ENCODE measurements at regions not wholly inside any gene's neighbourhood (a gene's known extent, or its start where the extent isn't known, plus 50 kb on each side); places are given as distances from the start of the nearest gene placed in this dataset.

GRCh38 chr4:159041054-159042034 is 61.5 kb upstream of the RAPGEF2 start:
- H3K4me3 ChIP-seq (ENCODE audit: low read depth, low read length) = no peak overlapping the region
- no peak for DNase-seq (ENCODE audit: low read depth)
- in situ Hi-C loops (cut with HindIII; ENCODE audit: low sequenced_read_pairs) = no loop called here
- TF ChIP-seq CTCF (IDR thresholded peaks at IDR 0.05; ENCODE audit: low read depth, low read length, missing control alignments) = no peak

GRCh38 chr4:159042097-159042605 is 60.7 kb upstream of the RAPGEF2 start:
- in situ Hi-C loops (cut with HindIII; ENCODE audit: low sequenced_read_pairs) = no loop called here
- no peak for TF ChIP-seq CTCF (IDR thresholded peaks at IDR 0.05; ENCODE audit: low read depth, low read length, missing control alignments)
- no peak for DNase-seq (ENCODE audit: low read depth)
- no peak overlapping the region for H3K4me3 ChIP-seq (ENCODE audit: low read depth, low read length)

GRCh38 chr4:159042868-159043267 is 60.0 kb upstream of the RAPGEF2 start:
- no peak for DNase-seq (ENCODE audit: low read depth)
- TF ChIP-seq CTCF (IDR thresholded peaks at IDR 0.05; ENCODE audit: low read depth, low read length, missing control alignments) = no peak
- no peak overlapping the region for H3K4me3 ChIP-seq (ENCODE audit: low read depth, low read length)
- in situ Hi-C loops (cut with HindIII; ENCODE audit: low sequenced_read_pairs) = no loop called here

GRCh38 chr4:159043861-159044260 is 59.0 kb upstream of the RAPGEF2 start:
- in situ Hi-C loops (cut with HindIII; ENCODE audit: low sequenced_read_pairs) = no loop called here
- no peak overlapping the region for H3K4me3 ChIP-seq (ENCODE audit: low read depth, low read length)
- TF ChIP-seq CTCF (IDR thresholded peaks at IDR 0.05; ENCODE audit: low read depth, low read length, missing control alignments) = no peak
- no peak for DNase-seq (ENCODE audit: low read depth)

GRCh38 chr4:159045321-159045720 is 57.6 kb upstream of the RAPGEF2 start:
- no peak for DNase-seq (ENCODE audit: low read depth)
- no peak for TF ChIP-seq CTCF (IDR thresholded peaks at IDR 0.05; ENCODE audit: low read depth, low read length, missing control alignments)
- H3K4me3 ChIP-seq (ENCODE audit: low read depth, low read length) = no peak overlapping the region
- in situ Hi-C loops (cut with HindIII; ENCODE audit: low sequenced_read_pairs) = no loop called here

GRCh38 chr4:159046683-159047082 is 56.2 kb upstream of the RAPGEF2 start:
- no peak for DNase-seq (ENCODE audit: low read depth)
- H3K4me3 ChIP-seq (ENCODE audit: low read depth, low read length) = no peak overlapping the region
- in situ Hi-C loops (cut with HindIII; ENCODE audit: low sequenced_read_pairs) = no loop called here
- TF ChIP-seq CTCF (IDR thresholded peaks at IDR 0.05; ENCODE audit: low read depth, low read length, missing control alignments) = no peak
